C4-2B (cell line): ENCODE measurements at regions not wholly inside any gene's neighbourhood (a gene's known extent, or its start where the extent isn't known, plus 50 kb on each side); places are given as distances from the start of the nearest gene placed in this dataset.

Experiments
- H3K27ac ChIP-seq: fragments of 450-650 bp; 2 replicates; pipeline ENCODE4 v1.5.1; 2017
- ZFX ChIP-seq: fragments of 450-650 bp; IDR thresholded peaks from 2 replicates; pipeline ENCODE4 v1.6.1; 2017
- TF ChIP-seq, protein P1 (sequence below): fragments of 450-650 bp; conservative IDR thresholded peaks from 2 replicates; pipeline ENCODE4 v1.5.1; 2017; ENCODE audit warnings: mild to moderate bottlenecking

DNA sequence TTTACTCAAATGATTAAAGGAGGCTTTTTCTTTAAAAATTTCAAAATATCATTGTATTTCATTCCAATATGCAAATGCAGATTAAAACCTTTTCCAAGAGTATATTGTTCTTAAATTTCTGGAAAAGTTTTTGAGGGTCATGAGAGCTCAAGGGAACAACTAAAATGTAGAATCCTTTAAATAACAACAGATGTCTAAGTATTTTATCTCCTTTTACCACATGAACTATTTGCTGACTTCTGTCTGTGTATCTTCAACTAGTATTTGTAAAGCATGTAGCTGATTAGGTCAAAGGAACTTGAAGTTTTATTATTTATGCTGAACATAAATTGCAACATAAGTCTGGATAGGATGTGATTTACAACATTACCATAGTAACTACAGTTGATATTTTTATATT, 402.6 kb downstream of the CNTN6 start:
- H3K27ac ChIP-seq = no peak overlapping the region
- TF ChIP-seq, protein P1, sequence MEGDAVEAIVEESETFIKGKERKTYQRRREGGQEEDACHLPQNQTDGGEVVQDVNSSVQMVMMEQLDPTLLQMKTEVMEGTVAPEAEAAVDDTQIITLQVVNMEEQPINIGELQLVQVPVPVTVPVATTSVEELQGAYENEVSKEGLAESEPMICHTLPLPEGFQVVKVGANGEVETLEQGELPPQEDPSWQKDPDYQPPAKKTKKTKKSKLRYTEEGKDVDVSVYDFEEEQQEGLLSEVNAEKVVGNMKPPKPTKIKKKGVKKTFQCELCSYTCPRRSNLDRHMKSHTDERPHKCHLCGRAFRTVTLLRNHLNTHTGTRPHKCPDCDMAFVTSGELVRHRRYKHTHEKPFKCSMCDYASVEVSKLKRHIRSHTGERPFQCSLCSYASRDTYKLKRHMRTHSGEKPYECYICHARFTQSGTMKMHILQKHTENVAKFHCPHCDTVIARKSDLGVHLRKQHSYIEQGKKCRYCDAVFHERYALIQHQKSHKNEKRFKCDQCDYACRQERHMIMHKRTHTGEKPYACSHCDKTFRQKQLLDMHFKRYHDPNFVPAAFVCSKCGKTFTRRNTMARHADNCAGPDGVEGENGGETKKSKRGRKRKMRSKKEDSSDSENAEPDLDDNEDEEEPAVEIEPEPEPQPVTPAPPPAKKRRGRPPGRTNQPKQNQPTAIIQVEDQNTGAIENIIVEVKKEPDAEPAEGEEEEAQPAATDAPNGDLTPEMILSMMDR = no peak
- TF ChIP-seq ZFX = no peak

GRCh38 chr3:1499694-1500093, 406.9 kb downstream of the CNTN6 start:
- no peak overlapping the region for H3K27ac ChIP-seq
- no peak for TF ChIP-seq ZFX
- TF ChIP-seq, protein P1 = no peak

GRCh38 chr3:1501406-1502115, 408.7 kb downstream of the CNTN6 start:
- no peak for TF ChIP-seq ZFX
- TF ChIP-seq, protein P1 = no peak
- H3K27ac ChIP-seq = no peak overlapping the region

DNA sequence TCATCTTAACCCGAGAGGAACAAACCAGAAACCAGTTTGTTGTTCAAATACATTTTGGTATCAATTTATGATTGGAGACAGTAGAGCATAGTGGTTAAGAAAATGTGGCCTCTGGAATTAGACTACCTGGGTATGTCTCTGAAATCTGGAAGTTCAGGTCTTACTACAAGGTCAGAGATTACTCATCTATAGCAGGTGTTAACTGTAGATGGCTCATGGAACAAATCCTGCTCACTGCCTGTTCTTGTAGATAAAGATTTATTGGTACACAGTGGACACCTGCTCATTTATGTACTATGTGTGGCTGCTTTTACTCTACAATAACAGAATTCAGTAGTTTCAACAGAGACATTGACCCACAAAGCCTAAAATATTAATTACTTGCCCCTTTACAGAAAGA, 413.3 kb downstream of the CNTN6 start:
- TF ChIP-seq, protein P1 = no peak
- TF ChIP-seq ZFX = no peak
- H3K27ac ChIP-seq = no peak overlapping the region

GRCh38 chr3:1513662-1514061, 420.8 kb downstream of the CNTN6 start:
- H3K27ac ChIP-seq = no peak overlapping the region
- no peak for TF ChIP-seq ZFX
- TF ChIP-seq, protein P1 = no peak

DNA sequence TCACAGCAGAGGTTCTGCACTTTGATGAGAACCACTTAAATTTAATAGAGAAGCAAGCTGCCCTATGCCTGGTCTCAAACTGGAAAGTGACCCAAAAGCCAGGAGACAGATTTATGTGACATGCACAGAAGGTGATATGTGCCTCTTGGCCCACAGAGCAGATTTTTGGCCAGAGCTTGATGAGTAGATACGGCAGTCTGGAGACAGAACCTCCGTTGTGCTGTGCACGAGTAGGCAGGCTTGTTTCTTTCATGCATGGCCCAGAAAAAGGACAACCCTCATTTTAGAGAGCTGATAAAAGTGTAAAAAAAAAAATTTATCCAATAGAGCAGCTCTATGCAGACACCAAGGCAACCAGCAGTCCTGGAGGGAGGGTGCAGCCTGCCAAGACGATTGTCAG, 423.1 kb downstream of the CNTN6 start:
- H3K27ac ChIP-seq = no peak overlapping the region
- TF ChIP-seq, protein P1 = no peak
- no peak for TF ChIP-seq ZFX

DNA sequence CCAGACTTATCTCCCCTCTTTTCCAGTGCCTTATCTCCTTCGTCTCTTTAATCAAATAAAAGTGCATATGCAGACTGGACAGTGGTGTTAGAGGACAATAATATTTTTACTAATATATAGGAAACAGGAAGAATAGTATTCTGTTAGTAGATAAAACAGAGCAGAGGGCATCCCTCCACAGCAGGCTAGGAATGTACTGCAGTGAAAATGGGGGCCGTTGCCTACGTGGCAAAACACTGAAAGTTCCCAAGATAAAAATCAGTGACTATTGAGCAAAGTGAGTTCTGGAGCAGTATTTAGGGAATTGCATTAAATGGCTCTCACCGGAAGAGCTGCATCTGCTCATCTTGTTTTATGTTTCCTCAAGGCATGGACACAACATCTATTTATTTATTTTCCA, 435.0 kb downstream of the CNTN6 start:
- TF ChIP-seq, protein P1 = no peak
- TF ChIP-seq ZFX = no peak
- H3K27ac ChIP-seq = no peak overlapping the region
